Activated CD8-positive, alpha-beta T cell treated with anti-CD3 and anti-CD28 coated beads, Interleukin-2, amount 10 ng/mL, durations not matched to agents 7 days and 5 days (primary cell): ENCODE measurements at regions not wholly inside any gene's neighbourhood (a gene's known extent, or its start where the extent isn't known, plus 50 kb on each side); places are given as distances from the start of the nearest gene placed in this dataset.

ENCODE experiments used
- ATAC-seq: fragments of 150-1000 bp; cut with Tn5 transposase; one replicate; pipeline ENCODE4 v1.10.0; 2021; ENCODE audit warnings: moderate library complexity
- CTCF ChIA-PET: fragments of 350-600 bp; sonication (Branson Sonifier 250); formaldehyde crosslinking; loops from one replicate; lab custom pipeline; 2021; ENCODE audit warnings: antibody characterized with exemption; lab: Charles Lee
- POLR2A ChIA-PET: fragments of 350-600 bp; sonication (Branson Sonifier 250); formaldehyde crosslinking; loops from one replicate; lab custom pipeline; 2021; ENCODE audit warnings: antibody characterized with exemption; lab: Charles Lee
- DNase-seq: peaks from one replicate; pipeline ENCODE4 v3.0.0-alpha.2; 2020
- H3K27ac Mint-ChIP-seq: one replicate; pipeline ENCODE4 v1.8.0; 2021; ENCODE audit warnings: mild to moderate bottlenecking, mixed read lengths
- H3K27me3 Mint-ChIP-seq: one replicate; pipeline ENCODE4 v1.8.0; 2021; ENCODE audit warnings: low read depth, mixed read lengths
- H3K36me3 Mint-ChIP-seq: one replicate; pipeline ENCODE4 v1.8.0; 2021; ENCODE audit warnings: low read depth, mixed read lengths
- H3K4me1 Mint-ChIP-seq: one replicate; pipeline ENCODE4 v1.8.0; 2021; ENCODE audit warnings: low read depth, mixed read lengths
- H3K4me3 Mint-ChIP-seq: one replicate; pipeline ENCODE4 v1.8.0; 2021; ENCODE audit warnings: mild to moderate bottlenecking, mixed read lengths
- H3K9me3 Mint-ChIP-seq: one replicate; pipeline ENCODE4 v1.8.0; 2022; ENCODE audit warnings: mixed read lengths; ENCODE audit not compliant: insufficient read depth

- no peaks in the 10 kb centered on the region for H3K9me3 Mint-ChIP-seq
- H3K4me1 Mint-ChIP-seq: no peaks in the 10 kb centered on the region
- H3K4me3 Mint-ChIP-seq: no peak overlapping the region
- no peaks in the 10 kb centered on the region for H3K27me3 Mint-ChIP-seq
- ATAC-seq: no peak
- ChIA-PET CTCF (no interaction called here), POLR2A (no interaction called here)
- DNase-seq: no peak
- H3K36me3 Mint-ChIP-seq: no peaks in the 10 kb centered on the region
- H3K27ac Mint-ChIP-seq: no peak overlapping the region
These were observed 262.2 kb upstream of the IL12A start for GRCh38 chr3:159726231-159726964.

GRCh38 chr3:159727506-159727905, 261.1 kb upstream of the IL12A start:
- ChIA-PET POLR2A (no interaction called here), CTCF (no interaction called here)
- H3K9me3 Mint-ChIP-seq: no peaks in the 10 kb centered on the region
- ATAC-seq (no peak), DNase-seq (no peak)
- no peak overlapping the region for H3K4me3 Mint-ChIP-seq
- H3K4me1 Mint-ChIP-seq: no peaks in the 10 kb centered on the region
- no peaks in the 10 kb centered on the region for H3K36me3 Mint-ChIP-seq
- H3K27me3 Mint-ChIP-seq: no peaks in the 10 kb centered on the region
- no peak overlapping the region for H3K27ac Mint-ChIP-seq

GRCh38 chr3:159731254-159731653, 257.4 kb upstream of the IL12A start:
- ChIA-PET POLR2A (no interaction called here), CTCF (no interaction called here)
- Mint-ChIP-seq H3K36me3 (no peaks in the 10 kb centered on the region), H3K4me1 (no peaks in the 10 kb centered on the region), H3K27ac (no peak overlapping the region), H3K4me3 (no peak overlapping the region), H3K27me3 (no peaks in the 10 kb centered on the region), H3K9me3 (no peaks in the 10 kb centered on the region)
- DNase-seq (no peak), ATAC-seq (no peak)

GRCh38 chr3:159732172-159733111, 256.2 kb upstream of the IL12A start:
- ChIA-PET CTCF (no interaction called here), POLR2A (no interaction called here)
- no peaks in the 10 kb centered on the region for H3K9me3 Mint-ChIP-seq
- H3K27ac Mint-ChIP-seq: no peak overlapping the region
- DNase-seq (no peak), ATAC-seq (no peak)
- H3K4me1 Mint-ChIP-seq: no peaks in the 10 kb centered on the region
- no peak overlapping the region for H3K4me3 Mint-ChIP-seq
- H3K36me3 Mint-ChIP-seq: no peaks in the 10 kb centered on the region
- H3K27me3 Mint-ChIP-seq: no peaks in the 10 kb centered on the region

- H3K36me3 Mint-ChIP-seq: no peaks in the 10 kb centered on the region
- H3K27me3 Mint-ChIP-seq: no peaks in the 10 kb centered on the region
- no peaks in the 10 kb centered on the region for H3K4me1 Mint-ChIP-seq
- ChIA-PET POLR2A (no interaction called here), CTCF (no interaction called here)
- H3K9me3 Mint-ChIP-seq: no peaks in the 10 kb centered on the region
- ATAC-seq: no peak
- no peak overlapping the region for H3K27ac Mint-ChIP-seq
- no peak overlapping the region for H3K4me3 Mint-ChIP-seq
- DNase-seq: no peak
These were observed 255.3 kb upstream of the IL12A start for GRCh38 chr3:159733194-159733860.

- H3K36me3 Mint-ChIP-seq: no peaks in the 10 kb centered on the region
- H3K4me3 Mint-ChIP-seq: no peak overlapping the region
- CTCF ChIA-PET: no interaction called here
- H3K9me3 Mint-ChIP-seq: no peaks in the 10 kb centered on the region
- DNase-seq (no peak), ATAC-seq (no peak)
- H3K27ac Mint-ChIP-seq: no peak overlapping the region
- no peaks in the 10 kb centered on the region for H3K27me3 Mint-ChIP-seq
- POLR2A ChIA-PET: no interaction called here
- H3K4me1 Mint-ChIP-seq: no peaks in the 10 kb centered on the region
These were observed 254.0 kb upstream of the IL12A start for GRCh38 chr3:159734681-159735080.

- no peak overlapping the region for H3K27ac Mint-ChIP-seq
- POLR2A ChIA-PET: no interaction called here
- H3K4me1 Mint-ChIP-seq: no peaks in the 10 kb centered on the region
- H3K9me3 Mint-ChIP-seq: no peaks in the 10 kb centered on the region
- CTCF ChIA-PET: no interaction called here
- DNase-seq (no peak), ATAC-seq (no peak)
- no peaks in the 10 kb centered on the region for H3K27me3 Mint-ChIP-seq
- no peaks in the 10 kb centered on the region for H3K36me3 Mint-ChIP-seq
- no peak overlapping the region for H3K4me3 Mint-ChIP-seq
These were observed 249.5 kb upstream of the IL12A start for GRCh38 chr3:159739166-159739565.

- H3K9me3 Mint-ChIP-seq: no peaks in the 10 kb centered on the region
- H3K27ac Mint-ChIP-seq: no peak overlapping the region
- no peaks in the 10 kb centered on the region for H3K4me1 Mint-ChIP-seq
- DNase-seq (no peak), ATAC-seq (no peak)
- CTCF ChIA-PET: no interaction called here
- POLR2A ChIA-PET: no interaction called here
- H3K36me3 Mint-ChIP-seq: no peaks in the 10 kb centered on the region
- H3K27me3 Mint-ChIP-seq: no peaks in the 10 kb centered on the region
- no peak overlapping the region for H3K4me3 Mint-ChIP-seq
These were observed 248.7 kb upstream of the IL12A start for GRCh38 chr3:159739969-159740368.

GRCh38 chr3:159741281-159741680, 247.4 kb upstream of the IL12A start:
- DNase-seq (no peak), ATAC-seq (no peak)
- CTCF ChIA-PET: interaction anchor here (0.6 kb wide), 1 partner anchor 18 kb away, joined by 3 read pairs; no protein-coding TSS in a partner anchor
- Mint-ChIP-seq H3K4me3 (no peak overlapping the region), H3K27ac (no peak overlapping the region), H3K4me1 (no peaks in the 10 kb centered on the region), H3K27me3 (no peaks in the 10 kb centered on the region), H3K9me3 (no peaks in the 10 kb centered on the region), H3K36me3 (no peaks in the 10 kb centered on the region)
- POLR2A ChIA-PET: no interaction called here

- H3K27me3 Mint-ChIP-seq: peaks cover 3% of the 10 kb centered on the region
- POLR2A ChIA-PET: no interaction called here
- H3K4me1 Mint-ChIP-seq: no peaks in the 10 kb centered on the region
- no peak for DNase-seq
- no peak overlapping the region for H3K27ac Mint-ChIP-seq
- no peaks in the 10 kb centered on the region for H3K36me3 Mint-ChIP-seq
- H3K9me3 Mint-ChIP-seq: no peaks in the 10 kb centered on the region
- no peak for ATAC-seq
- no peak overlapping the region for H3K4me3 Mint-ChIP-seq
- CTCF ChIA-PET: no interaction called here
These were observed 240.2 kb upstream of the IL12A start for GRCh38 chr3:159748425-159748824.

GRCh38 chr3:159749406-159749805, 239.2 kb upstream of the IL12A start:
- CTCF ChIA-PET: no interaction called here
- ATAC-seq (no peak), DNase-seq (no peak)
- H3K36me3 Mint-ChIP-seq: no peaks in the 10 kb centered on the region
- POLR2A ChIA-PET: no interaction called here
- H3K9me3 Mint-ChIP-seq: no peaks in the 10 kb centered on the region
- H3K27me3 Mint-ChIP-seq: peaks cover 3% of the 10 kb centered on the region
- H3K4me3 Mint-ChIP-seq: no peak overlapping the region
- H3K4me1 Mint-ChIP-seq: no peaks in the 10 kb centered on the region
- H3K27ac Mint-ChIP-seq: no peak overlapping the region

GRCh38 chr3:159751146-159751545, 237.5 kb upstream of the IL12A start:
- no peaks in the 10 kb centered on the region for H3K36me3 Mint-ChIP-seq
- H3K4me3 Mint-ChIP-seq: no peak overlapping the region
- ATAC-seq: no peak
- H3K4me1 Mint-ChIP-seq: no peaks in the 10 kb centered on the region
- no peak overlapping the region for H3K27ac Mint-ChIP-seq
- CTCF ChIA-PET: no interaction called here
- POLR2A ChIA-PET: no interaction called here
- H3K9me3 Mint-ChIP-seq: no peaks in the 10 kb centered on the region
- DNase-seq: no peak
- peaks cover 3% of the 10 kb centered on the region for H3K27me3 Mint-ChIP-seq
